Effector memory CD8-positive, alpha-beta T cell (primary cell): ENCODE measurements at regions not wholly inside any gene's neighbourhood (a gene's known extent, or its start where the extent isn't known, plus 50 kb on each side); places are given as distances from the start of the nearest gene placed in this dataset.

Experiments
- ATAC-seq: fragments of 150-1000 bp; cut with Tn5 transposase; replicated peaks from 2 replicates; pipeline ENCODE4 v1.10.0; 2021; ENCODE audit warnings: mild to moderate bottlenecking, moderate library complexity
- DNase-seq, 3 experiments: peaks; one replicate each; pipeline ENCODE4 v3.0.0; 2021
- H3K27ac Mint-ChIP-seq, 2 donors: one replicate each; pipeline ENCODE4 v1.8.0; 2022; ENCODE audit warnings: mild to moderate bottlenecking in 2 of 2, mixed read lengths in 2 of 2, moderate library complexity in 2 of 2
- H3K27me3 Mint-ChIP-seq, 2 donors: one replicate each; pipeline ENCODE4 v1.8.0; 2022; ENCODE audit warnings: mixed read lengths in 2 of 2
- H3K36me3 Mint-ChIP-seq: one replicate; pipeline ENCODE4 v1.8.0; 2022; ENCODE audit warnings: mild to moderate bottlenecking, moderate library complexity, mixed read lengths; ENCODE audit not compliant: insufficient read depth
- H3K4me1 Mint-ChIP-seq, 2 donors: one replicate each; pipeline ENCODE4 v1.8.0; 2022; ENCODE audit warnings: low read depth in 2 of 2, mixed read lengths in 2 of 2
- H3K4me3 Mint-ChIP-seq, 2 donors: one replicate each; pipeline ENCODE4 v1.8.0; 2022; ENCODE audit warnings: mild to moderate bottlenecking in 2 of 2, mixed read lengths in 2 of 2, moderate library complexity in 2 of 2
- H3K9me3 Mint-ChIP-seq, 2 donors: one replicate each; pipeline ENCODE4 v1.8.0; 2022; ENCODE audit warnings: mixed read lengths in 2 of 2

GRCh38 chr3:84825817-84826216 lies 133.0 kb upstream of the CADM2 start:
- Mint-ChIP-seq H3K9me3 (peaks cover 0 to 2% of the 10 kb centered on the region in 2 donors), H3K4me1 (no peaks in the 10 kb centered on the region), H3K36me3 (no peaks in the 10 kb centered on the region), H3K4me3 (no peak overlapping the region), H3K27me3 (no peaks in the 10 kb centered on the region), H3K27ac (no peak overlapping the region)
- no peak for ATAC-seq
- DNase-seq, result no peak

- H3K27ac Mint-ChIP-seq, result no peak overlapping the region
- peaks cover 0 to 10% of the 10 kb centered on the region in 2 donors for H3K9me3 Mint-ChIP-seq
- H3K27me3 Mint-ChIP-seq, result no peaks in the 10 kb centered on the region
- H3K4me3 Mint-ChIP-seq, result no peak overlapping the region
- no peaks in the 10 kb centered on the region for H3K36me3 Mint-ChIP-seq
- DNase-seq, result no peak
- ATAC-seq, result no peak
- H3K4me1 Mint-ChIP-seq, result no peaks in the 10 kb centered on the region
Observed at GRCh38 chr3:84830476-84830875, 128.3 kb upstream of the CADM2 start.

- Mint-ChIP-seq H3K27me3 (no peaks in the 10 kb centered on the region), H3K36me3 (no peaks in the 10 kb centered on the region), H3K4me1 (no peaks in the 10 kb centered on the region), H3K9me3 (peaks cover 6 to 10% of the 10 kb centered on the region in 2 donors), H3K27ac (no peak overlapping the region), H3K4me3 (no peak overlapping the region)
- no peak for DNase-seq
- ATAC-seq, result no peak
Observed at GRCh38 chr3:84835366-84835765, 123.4 kb upstream of the CADM2 start.

DNA sequence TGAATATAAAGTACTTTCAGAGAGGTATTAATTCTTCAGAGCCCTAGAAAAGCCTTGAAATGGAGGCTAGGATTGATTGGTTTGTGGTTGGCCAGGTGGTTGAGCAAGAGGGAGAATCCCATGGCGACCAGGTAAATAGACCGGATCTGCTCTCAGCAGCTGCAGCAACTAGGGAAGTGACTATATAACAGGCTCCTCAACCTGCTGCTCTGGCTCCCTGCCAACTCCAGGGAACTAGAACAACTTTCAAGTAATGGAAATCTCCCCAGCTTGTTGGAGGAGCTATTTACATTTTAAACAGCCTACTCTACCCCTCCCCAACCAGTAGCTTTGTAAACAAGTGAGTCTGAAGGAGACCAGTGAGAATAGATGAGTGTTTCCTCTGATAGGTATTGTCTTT lies 121.8 kb upstream of the CADM2 start:
- Mint-ChIP-seq H3K36me3 (no peaks in the 10 kb centered on the region), H3K9me3 (peaks cover 6 to 10% of the 10 kb centered on the region in 2 donors), H3K4me3 (no peak overlapping the region), H3K27me3 (no peaks in the 10 kb centered on the region), H3K4me1 (no peaks in the 10 kb centered on the region), H3K27ac (no peak overlapping the region)
- DNase-seq, result no peak
- no peak for ATAC-seq

GRCh38 chr3:84877092-84877491 lies 81.7 kb upstream of the CADM2 start:
- no peak overlapping the region for H3K27ac Mint-ChIP-seq
- DNase-seq (no peak), ATAC-seq (no peak)
- H3K27me3 Mint-ChIP-seq, result no peaks in the 10 kb centered on the region
- H3K4me1 Mint-ChIP-seq, result no peaks in the 10 kb centered on the region
- H3K4me3 Mint-ChIP-seq, result no peak overlapping the region
- H3K9me3 Mint-ChIP-seq, result peaks cover 3 to 27% of the 10 kb centered on the region in 2 donors
- no peaks in the 10 kb centered on the region for H3K36me3 Mint-ChIP-seq

GRCh38 chr3:84881288-84881687 lies 77.5 kb upstream of the CADM2 start:
- Mint-ChIP-seq H3K9me3 (peaks cover 7 to 29% of the 10 kb centered on the region in 2 donors), H3K27ac (no peak overlapping the region), H3K27me3 (no peaks in the 10 kb centered on the region), H3K4me3 (no peak overlapping the region), H3K4me1 (no peaks in the 10 kb centered on the region), H3K36me3 (no peaks in the 10 kb centered on the region)
- no peak for DNase-seq
- ATAC-seq, result no peak

DNA sequence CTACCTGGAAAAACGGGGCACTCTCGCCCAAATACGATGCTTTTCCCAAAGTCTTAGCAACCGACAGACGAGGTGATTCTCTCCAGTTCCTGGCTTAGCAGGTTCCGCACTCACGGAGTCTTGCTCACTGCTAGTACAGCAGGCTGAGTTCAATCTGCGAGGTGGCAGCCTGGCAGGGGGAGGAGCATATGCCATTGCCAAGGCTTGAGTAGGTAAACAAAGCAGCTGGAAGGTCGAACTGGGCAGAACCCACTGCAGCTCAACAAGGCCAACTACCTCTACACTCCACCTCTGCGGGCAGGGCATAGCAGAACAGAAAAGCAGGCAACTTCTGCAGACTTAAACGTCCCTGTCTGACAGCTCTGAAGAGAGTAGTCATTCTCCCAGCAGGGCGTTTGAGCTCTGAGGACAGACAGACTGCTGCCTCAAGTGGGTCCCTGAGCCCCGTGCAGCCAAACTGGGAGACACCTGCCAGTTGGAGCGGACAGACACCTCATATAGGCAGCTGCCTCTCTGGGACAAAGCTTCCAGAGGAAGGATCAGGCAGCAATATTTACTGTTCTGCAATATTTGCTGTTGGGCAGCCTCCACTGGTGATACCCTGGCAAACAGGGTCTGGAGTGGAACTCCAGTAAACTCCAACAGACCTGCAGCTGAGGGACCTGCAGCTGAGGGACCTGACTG lies 73.4 kb upstream of the CADM2 start:
- Mint-ChIP-seq H3K27me3 (no peaks in the 10 kb centered on the region), H3K27ac (no peak overlapping the region), H3K9me3 (peaks cover 8 to 26% of the 10 kb centered on the region in 2 donors), H3K4me3 (no peak overlapping the region), H3K36me3 (no peaks in the 10 kb centered on the region), H3K4me1 (no peaks in the 10 kb centered on the region)
- no peak for DNase-seq
- ATAC-seq, result no peak

DNA sequence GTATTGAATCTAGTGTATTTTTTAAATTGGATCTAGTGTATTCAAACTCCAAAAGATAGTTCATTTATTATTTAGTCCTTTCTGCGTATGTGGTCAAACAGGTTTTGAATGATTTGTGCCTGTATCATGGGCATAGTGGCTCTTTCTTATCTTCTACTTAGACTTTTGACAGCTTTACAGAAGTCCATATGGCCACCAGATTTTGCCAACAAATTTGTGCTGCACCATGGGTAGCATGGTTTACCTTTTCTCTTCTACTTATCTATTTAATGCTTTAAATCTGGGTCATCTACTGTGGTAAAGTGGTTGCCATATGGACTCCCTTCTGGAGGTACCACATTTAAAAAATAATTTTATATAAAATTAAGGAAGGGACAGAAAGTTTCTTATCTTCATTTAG lies 66.9 kb upstream of the CADM2 start:
- no peak for ATAC-seq
- no peak overlapping the region for H3K27ac Mint-ChIP-seq

GRCh38 chr3:84893211-84893610 lies 65.6 kb upstream of the CADM2 start:
- Mint-ChIP-seq H3K4me1 (no peaks in the 10 kb centered on the region), H3K9me3 (peaks cover 10 to 43% of the 10 kb centered on the region in 2 donors), H3K36me3 (no peaks in the 10 kb centered on the region), H3K27ac (no peak overlapping the region), H3K27me3 (no peaks in the 10 kb centered on the region), H3K4me3 (no peak overlapping the region)
- DNase-seq, result no peak
- no peak for ATAC-seq

More for the DNA sequence above, 66.9 kb upstream of the CADM2 start:
- H3K4me1 Mint-ChIP-seq, result no peaks in the 10 kb centered on the region
- DNase-seq, result no peak
- H3K27me3 Mint-ChIP-seq, result no peaks in the 10 kb centered on the region
- no peaks in the 10 kb centered on the region for H3K36me3 Mint-ChIP-seq
- H3K4me3 Mint-ChIP-seq, result no peak overlapping the region
- H3K9me3 Mint-ChIP-seq, result peaks cover 12 to 43% of the 10 kb centered on the region in 2 donors

DNA sequence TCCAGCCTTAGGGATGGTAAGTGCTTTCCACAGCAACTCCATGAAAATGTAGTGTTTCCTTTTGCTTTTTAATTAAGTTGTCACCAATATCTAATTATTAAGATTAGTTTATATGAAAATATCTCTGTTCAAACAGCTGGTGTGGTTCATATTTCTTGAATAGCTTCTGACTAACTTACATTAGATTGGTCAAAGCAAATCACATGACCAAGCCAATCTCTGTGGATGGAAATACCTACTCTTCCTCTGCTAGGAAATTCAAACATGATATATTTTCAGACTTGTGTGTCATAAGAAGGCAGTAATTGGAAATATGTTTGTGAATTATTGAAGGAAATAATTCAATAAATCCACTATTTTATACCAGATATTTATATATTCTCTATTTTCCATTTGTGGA lies 54.6 kb upstream of the CADM2 start:
- Mint-ChIP-seq H3K36me3 (no peaks in the 10 kb centered on the region), H3K4me3 (no peak overlapping the region), H3K4me1 (no peaks in the 10 kb centered on the region), H3K27me3 (no peaks in the 10 kb centered on the region), H3K9me3 (peaks cover 4 to 6% of the 10 kb centered on the region in 2 donors), H3K27ac (no peak overlapping the region)
- ATAC-seq (no peak), DNase-seq (no peak)

- peaks cover 2 to 6% of the 10 kb centered on the region in 2 donors for H3K9me3 Mint-ChIP-seq
- H3K27me3 Mint-ChIP-seq, result no peaks in the 10 kb centered on the region
- H3K4me3 Mint-ChIP-seq, result no peak overlapping the region
- DNase-seq, result no peak
- H3K27ac Mint-ChIP-seq, result no peak overlapping the region
- no peak for ATAC-seq
- H3K4me1 Mint-ChIP-seq, result no peaks in the 10 kb centered on the region
- no peaks in the 10 kb centered on the region for H3K36me3 Mint-ChIP-seq
Observed at GRCh38 chr3:84904816-84905555, 53.8 kb upstream of the CADM2 start.

- H3K36me3 Mint-ChIP-seq, result no peaks in the 10 kb centered on the region
- H3K9me3 Mint-ChIP-seq, result peaks cover 2 to 6% of the 10 kb centered on the region in 2 donors
- no peak overlapping the region for H3K4me3 Mint-ChIP-seq
- ATAC-seq, result no peak
- H3K27me3 Mint-ChIP-seq, result no peaks in the 10 kb centered on the region
- H3K27ac Mint-ChIP-seq, result no peak overlapping the region
- no peak for DNase-seq
- H3K4me1 Mint-ChIP-seq, result no peaks in the 10 kb centered on the region
Observed at GRCh38 chr3:84905556-84905920, 53.3 kb upstream of the CADM2 start.

GRCh38 chr3:84906065-84906464 lies 52.7 kb upstream of the CADM2 start:
- Mint-ChIP-seq H3K4me1 (no peaks in the 10 kb centered on the region), H3K4me3 (no peak overlapping the region), H3K36me3 (no peaks in the 10 kb centered on the region), H3K9me3 (peaks cover 2 to 6% of the 10 kb centered on the region in 2 donors), H3K27ac (no peak overlapping the region), H3K27me3 (no peaks in the 10 kb centered on the region)
- DNase-seq (no peak), ATAC-seq (no peak)
